K562 (cell line): ENCODE measurements at regions not wholly inside any gene's neighbourhood (a gene's known extent, or its start where the extent isn't known, plus 50 kb on each side); places are given as distances from the start of the nearest gene placed in this dataset.

Source experiments
- ATF7 ChIP-seq: fragments of 450-650 bp; IDR thresholded peaks from 2 replicates; pipeline ENCODE4 v1.7.1; 2014; ENCODE audit warnings: mild to moderate bottlenecking, moderate library complexity
- BRF1 ChIP-seq: IDR thresholded peaks from 3 replicates; pipeline ENCODE4 v1.6.1; 2011; ENCODE audit warnings: borderline replicate concordance, mild to moderate bottlenecking; ENCODE audit not compliant: insufficient read length; ENCODE audit errors: extremely low read depth
- ERF ChIP-seq: fragments of 450-650 bp; formaldehyde crosslinking; IDR thresholded peaks from 2 replicates; pipeline ENCODE4 v1.4.0; 2020; ENCODE audit warnings: mild to moderate bottlenecking, mixed read lengths
- FOXM1 ChIP-seq, 2 experiments: fragments of 450-650 bp in 1 of 2; sonication (generic) in 1 of 2; formaldehyde crosslinking in 1 of 2; IDR thresholded peaks; 2 replicates each; pipeline versions ENCODE4 v1.6.1 to v1.9.0; 2017 to 2022; ENCODE audit warnings: low read depth in 2 of 2, mild to moderate bottlenecking in 2 of 2, missing genetic modification reagents in 1 of 2, moderate library complexity in 1 of 2
- KAT7 ChIP-seq: sonication (generic); formaldehyde crosslinking; IDR thresholded peaks from 2 replicates; pipeline ENCODE4 v1.8.0; 2022; ENCODE audit warnings: missing genetic modification reagents, mild to moderate bottlenecking, borderline replicate concordance
- NR1H2 ChIP-seq: sonication (generic); formaldehyde crosslinking; IDR thresholded peaks from 2 replicates; pipeline ENCODE4 v1.4.0; 2020; ENCODE audit warnings: mild to moderate bottlenecking, missing genetic modification reagents
- POLR2H ChIP-seq: IDR thresholded peaks from 2 replicates; pipeline ENCODE4 v1.6.1; 2016; ENCODE audit warnings: missing genetic modification characterization, low read depth, mild to moderate bottlenecking, control low read depth, missing compliant biosample characterization, moderate library complexity
- POLR3A ChIP-seq: IDR thresholded peaks from 2 replicates; pipeline ENCODE4 v1.6.1; 2011; ENCODE audit warnings: borderline replicate concordance, mild to moderate bottlenecking, moderate library complexity; ENCODE audit not compliant: insufficient read length, insufficient read depth; ENCODE audit errors: extremely low read depth
- PRPF4 ChIP-seq: fragments of 200-400 bp; formaldehyde crosslinking; IDR thresholded peaks from one replicate; pipeline ENCODE4 v1.6.1; 2017; ENCODE audit warnings: low read length, low read depth, mild to moderate bottlenecking; ENCODE audit not compliant: insufficient read depth, poor library complexity, severe bottlenecking
- TCFL5 ChIP-seq: fragments of 250-450 bp; sonication (Bioruptor Pico); conservative IDR thresholded peaks from 2 replicates; pipeline ENCODE4 v1.6.1; 2021; ENCODE audit warnings: mild to moderate bottlenecking, moderate library complexity, matching md5 sums
- ZFP30 ChIP-seq: fragments of 250-450 bp; sonication (Bioruptor Pico); IDR thresholded peaks from 2 replicates; pipeline ENCODE4 v1.8.0; 2022; ENCODE audit warnings: moderate library complexity, mild to moderate bottlenecking, inconsistent platforms, borderline replicate concordance
- ZNF830 ChIP-seq: fragments of 250-450 bp; sonication (Bioruptor Pico); IDR thresholded peaks from 2 replicates; pipeline ENCODE4 v1.5.0; 2021; ENCODE audit warnings: mild to moderate bottlenecking
- TF ChIP-seq, protein P1 (sequence below), 2 experiments: fragments of 450-650 bp; formaldehyde crosslinking in 1 of 2; IDR thresholded peaks; 2 replicates each; pipeline versions ENCODE4 v1.4.0 to v1.6.1; 2014 to 2020; ENCODE audit warnings: mild to moderate bottlenecking in 2 of 2, borderline replicate concordance in 1 of 2, low read depth in 1 of 2
- TF ChIP-seq, protein P2 (sequence below), 2 experiments: fragments of 450-650 bp in 1 of 2; sonication (generic) in 1 of 2; formaldehyde crosslinking; conservative IDR thresholded peaks; 2 replicates each; pipeline versions ENCODE4 v1.4.0 to v1.8.1; 2020 to 2022; ENCODE audit warnings: mild to moderate bottlenecking in 1 of 2, missing genetic modification reagents in 1 of 2
- TF ChIP-seq, protein P3 (sequence below): IDR thresholded peaks from 2 replicates; pipeline ENCODE4 v1.6.1; 2011; ENCODE audit not compliant: insufficient read length; ENCODE audit errors: extremely low read depth

DNA sequence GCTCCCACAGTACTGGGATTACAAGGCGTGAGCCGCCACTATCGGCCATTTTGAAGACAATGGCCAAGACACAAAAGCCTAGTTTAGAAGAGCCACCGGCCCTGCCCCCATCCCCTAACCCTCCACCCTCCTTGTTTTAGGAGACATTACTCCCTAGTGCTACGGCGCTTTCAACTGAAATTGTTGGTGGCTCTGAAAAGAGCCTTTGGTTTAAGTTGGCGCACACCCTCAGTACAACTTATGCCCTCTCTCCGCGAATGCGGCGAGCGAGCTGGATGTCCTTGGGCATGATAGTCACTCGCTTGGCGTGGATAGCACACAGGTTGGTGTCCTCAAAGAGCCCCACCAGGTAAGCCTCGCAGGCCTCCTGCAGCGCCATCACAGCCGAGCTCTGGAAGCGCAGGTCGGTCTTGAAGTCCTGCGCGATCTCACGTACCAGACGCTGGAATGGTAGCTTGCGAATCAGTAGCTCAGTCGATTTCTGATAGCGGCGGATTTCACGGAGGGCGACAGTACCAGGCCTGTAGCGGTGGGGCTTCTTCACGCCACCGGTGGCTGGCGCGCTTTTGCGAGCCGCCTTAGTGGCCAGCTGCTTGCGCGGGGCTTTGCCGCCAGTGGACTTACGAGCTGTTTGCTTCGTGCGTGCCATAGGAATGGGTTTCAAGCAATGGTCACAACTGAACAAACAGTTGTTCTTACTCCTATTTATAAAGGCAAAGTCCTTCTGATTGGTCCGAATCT, 114.9 kb upstream of the BTN3A2 start (continued):
- TF ChIP-seq, protein P1, sequence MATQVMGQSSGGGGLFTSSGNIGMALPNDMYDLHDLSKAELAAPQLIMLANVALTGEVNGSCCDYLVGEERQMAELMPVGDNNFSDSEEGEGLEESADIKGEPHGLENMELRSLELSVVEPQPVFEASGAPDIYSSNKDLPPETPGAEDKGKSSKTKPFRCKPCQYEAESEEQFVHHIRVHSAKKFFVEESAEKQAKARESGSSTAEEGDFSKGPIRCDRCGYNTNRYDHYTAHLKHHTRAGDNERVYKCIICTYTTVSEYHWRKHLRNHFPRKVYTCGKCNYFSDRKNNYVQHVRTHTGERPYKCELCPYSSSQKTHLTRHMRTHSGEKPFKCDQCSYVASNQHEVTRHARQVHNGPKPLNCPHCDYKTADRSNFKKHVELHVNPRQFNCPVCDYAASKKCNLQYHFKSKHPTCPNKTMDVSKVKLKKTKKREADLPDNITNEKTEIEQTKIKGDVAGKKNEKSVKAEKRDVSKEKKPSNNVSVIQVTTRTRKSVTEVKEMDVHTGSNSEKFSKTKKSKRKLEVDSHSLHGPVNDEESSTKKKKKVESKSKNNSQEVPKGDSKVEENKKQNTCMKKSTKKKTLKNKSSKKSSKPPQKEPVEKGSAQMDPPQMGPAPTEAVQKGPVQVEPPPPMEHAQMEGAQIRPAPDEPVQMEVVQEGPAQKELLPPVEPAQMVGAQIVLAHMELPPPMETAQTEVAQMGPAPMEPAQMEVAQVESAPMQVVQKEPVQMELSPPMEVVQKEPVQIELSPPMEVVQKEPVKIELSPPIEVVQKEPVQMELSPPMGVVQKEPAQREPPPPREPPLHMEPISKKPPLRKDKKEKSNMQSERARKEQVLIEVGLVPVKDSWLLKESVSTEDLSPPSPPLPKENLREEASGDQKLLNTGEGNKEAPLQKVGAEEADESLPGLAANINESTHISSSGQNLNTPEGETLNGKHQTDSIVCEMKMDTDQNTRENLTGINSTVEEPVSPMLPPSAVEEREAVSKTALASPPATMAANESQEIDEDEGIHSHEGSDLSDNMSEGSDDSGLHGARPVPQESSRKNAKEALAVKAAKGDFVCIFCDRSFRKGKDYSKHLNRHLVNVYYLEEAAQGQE (IDR thresholded peaks at IDR 0.05; ENCODE audit: borderline replicate concordance): 0 out of 2 replicates have a peak, but pooled peaks have one; percentile 2
- TF ChIP-seq, protein P1 (CRISPR knock-in tag; IDR thresholded peaks at IDR 0.05; ENCODE audit: low read depth): no peak
- TF ChIP-seq POLR3A: no peak
- TF ChIP-seq PRPF4: peak; percentile 87
- TF ChIP-seq ATF7: 0 out of 2 replicates have a peak, but pooled peaks have one; percentile 41
- TF ChIP-seq ERF (CRISPR knock-in tag): no peak
- no peak for TF ChIP-seq BRF1
- peak; percentile 94 for TF ChIP-seq POLR2H
- TF ChIP-seq, protein P2, sequence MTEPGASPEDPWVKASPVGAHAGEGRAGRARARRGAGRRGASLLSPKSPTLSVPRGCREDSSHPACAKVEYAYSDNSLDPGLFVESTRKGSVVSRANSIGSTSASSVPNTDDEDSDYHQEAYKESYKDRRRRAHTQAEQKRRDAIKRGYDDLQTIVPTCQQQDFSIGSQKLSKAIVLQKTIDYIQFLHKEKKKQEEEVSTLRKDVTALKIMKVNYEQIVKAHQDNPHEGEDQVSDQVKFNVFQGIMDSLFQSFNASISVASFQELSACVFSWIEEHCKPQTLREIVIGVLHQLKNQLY (CRISPR knock-in tag; conservative IDR thresholded peaks at IDR 0.05): no peak
- 0 out of 2 replicates have a peak, but pooled peaks have one; percentile 21 for TF ChIP-seq KAT7 (CRISPR knock-in tag)
- no peak for TF ChIP-seq TCFL5 (CRISPR knock-in tag)
- TF ChIP-seq FOXM1 (IDR thresholded peaks at IDR 0.05; ENCODE audit: low read depth): no peak
- TF ChIP-seq FOXM1 (CRISPR knock-in tag; IDR thresholded peaks at IDR 0.05; ENCODE audit: low read depth): peak; percentile 91; the same call in 1 of the 2 replicates
- TF ChIP-seq ZFP30: no peak
- TF ChIP-seq NR1H2 (CRISPR knock-in tag): no peak
- TF ChIP-seq, protein P3, sequence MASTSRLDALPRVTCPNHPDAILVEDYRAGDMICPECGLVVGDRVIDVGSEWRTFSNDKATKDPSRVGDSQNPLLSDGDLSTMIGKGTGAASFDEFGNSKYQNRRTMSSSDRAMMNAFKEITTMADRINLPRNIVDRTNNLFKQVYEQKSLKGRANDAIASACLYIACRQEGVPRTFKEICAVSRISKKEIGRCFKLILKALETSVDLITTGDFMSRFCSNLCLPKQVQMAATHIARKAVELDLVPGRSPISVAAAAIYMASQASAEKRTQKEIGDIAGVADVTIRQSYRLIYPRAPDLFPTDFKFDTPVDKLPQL: peak; percentile 30
- no peak for TF ChIP-seq ZNF830 (CRISPR knock-in tag)
